Esophagus (tissue), 2 donors: ENCODE measurements at regions not wholly inside any gene's neighbourhood (a gene's known extent, or its start where the extent isn't known, plus 50 kb on each side); places are given as distances from the start of the nearest gene placed in this dataset.
"Not testable (repeated sequence)": the region's sequence is repeated elsewhere in the genome, so short reads cannot be mapped to it uniquely, and the experiment has no call there.

Source experiments
- H3K27ac ChIP-seq, 2 donors: one replicate each; pipeline ENCODE4 v1.5.1; 2013; ENCODE audit warnings: low read depth in 2 of 2, mild to moderate bottlenecking in 2 of 2, inconsistent platforms in 1 of 2, low read length in 1 of 2, moderate library complexity in 1 of 2
- H3K27me3 ChIP-seq, 2 donors: one replicate each; pipeline ENCODE4 v1.6.1; 2013; ENCODE audit warnings: low read length in 2 of 2, control low read depth in 1 of 2, mild to moderate bottlenecking in 1 of 2; ENCODE audit not compliant: insufficient read depth in 2 of 2, control insufficient read depth in 1 of 2
- H3K36me3 ChIP-seq, 2 donors: one replicate each; pipeline ENCODE4 v1.6.1; 2013; ENCODE audit warnings: low read length in 1 of 2; ENCODE audit not compliant: control insufficient read depth in 2 of 2, insufficient read depth in 2 of 2
- H3K4me1 ChIP-seq, 2 donors: one replicate each; pipeline ENCODE4 v1.6.1; 2013; ENCODE audit warnings: low read length in 1 of 2; ENCODE audit not compliant: control insufficient read depth in 2 of 2, insufficient read depth in 2 of 2
- H3K4me3 ChIP-seq, 2 donors: one replicate each; pipeline ENCODE4 v1.5.1; 2013; ENCODE audit warnings: low read length in 2 of 2, mild to moderate bottlenecking in 2 of 2, low read depth in 1 of 2, moderate library complexity in 1 of 2
- H3K9me3 ChIP-seq, 2 donors: one replicate each; pipeline ENCODE4 v1.6.1; 2013; ENCODE audit warnings: mild to moderate bottlenecking in 2 of 2, low read depth in 1 of 2, low read length in 1 of 2, moderate library complexity in 1 of 2; ENCODE audit not compliant: control insufficient read depth in 2 of 2, insufficient read depth in 1 of 2
- WGBS, 2 donors: extraction: QIAGEN DNeasy Blood & Tissue Kit; methylation state at CpG; one replicate each; pipeline ENCODE4 v1.1.7; 2013; 5-methylcytosine and 5-hydroxymethylcytosine counted together
- donor health status: healthy with polysubstance abuse.
- donor health status: Bipolar disorder and iron deficiency.

DNA sequence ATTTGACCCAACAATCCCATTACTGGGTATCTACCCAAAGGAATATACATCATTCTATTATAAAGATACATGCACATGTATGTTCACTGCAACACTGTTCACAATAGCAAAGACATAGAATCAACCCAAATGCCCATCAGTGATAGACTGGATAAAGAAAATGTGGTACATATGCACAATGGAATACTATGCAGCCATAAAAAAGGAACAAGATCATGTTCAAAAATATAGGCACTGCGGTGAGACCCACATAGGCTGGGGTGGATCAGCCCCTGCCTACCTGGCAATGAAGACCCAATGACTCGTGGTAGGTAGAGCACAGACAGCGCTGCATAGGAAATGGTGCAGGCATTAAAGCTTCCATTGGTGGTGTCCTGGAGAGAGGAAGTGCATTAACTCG is 88.6 kb upstream of the NFIL3 start:
- H3K4me1 ChIP-seq, H3K27ac ChIP-seq, H3K36me3 ChIP-seq, H3K4me3 ChIP-seq, H3K9me3 ChIP-seq, H3K27me3 ChIP-seq: not testable (repeated sequence)
- WGBS, 2 donors: 90 to 91% methylated on average over 4 of the region's 4 CpGs

DNA sequence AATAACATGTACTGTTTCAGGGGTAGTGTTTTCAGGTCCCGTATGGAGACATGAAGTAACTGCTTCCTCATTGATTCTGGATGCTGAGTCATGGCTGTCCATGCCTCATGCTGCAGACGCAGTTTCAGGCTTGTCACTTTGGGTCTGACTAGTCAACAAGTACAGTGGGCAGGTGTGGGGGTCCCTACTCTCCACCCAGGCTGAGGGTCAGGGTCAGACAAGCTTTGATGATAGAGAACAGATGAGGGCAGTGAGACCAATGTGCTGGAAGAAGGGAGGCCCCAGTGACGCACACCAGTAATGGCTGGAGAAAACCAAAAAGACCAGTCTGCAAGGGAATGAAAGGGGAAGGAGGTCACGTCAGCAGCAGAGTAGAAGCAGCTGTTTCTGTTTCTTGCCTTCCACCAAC is 80.0 kb upstream of the NFIL3 start:
- Histone ChIP-seq H3K4me3 (no peak overlapping the region), H3K9me3 (no peaks in the 10 kb centered on the region), H3K27me3 (peaks cover 0 to 4% of the 10 kb centered on the region in 2 donors), H3K4me1 (no peaks in the 10 kb centered on the region), H3K27ac (no peak overlapping the region), H3K36me3 (no peaks in the 10 kb centered on the region)
- WGBS, 2 donors: 73 to 82% methylated on average over 4 of the region's 4 CpGs

DNA sequence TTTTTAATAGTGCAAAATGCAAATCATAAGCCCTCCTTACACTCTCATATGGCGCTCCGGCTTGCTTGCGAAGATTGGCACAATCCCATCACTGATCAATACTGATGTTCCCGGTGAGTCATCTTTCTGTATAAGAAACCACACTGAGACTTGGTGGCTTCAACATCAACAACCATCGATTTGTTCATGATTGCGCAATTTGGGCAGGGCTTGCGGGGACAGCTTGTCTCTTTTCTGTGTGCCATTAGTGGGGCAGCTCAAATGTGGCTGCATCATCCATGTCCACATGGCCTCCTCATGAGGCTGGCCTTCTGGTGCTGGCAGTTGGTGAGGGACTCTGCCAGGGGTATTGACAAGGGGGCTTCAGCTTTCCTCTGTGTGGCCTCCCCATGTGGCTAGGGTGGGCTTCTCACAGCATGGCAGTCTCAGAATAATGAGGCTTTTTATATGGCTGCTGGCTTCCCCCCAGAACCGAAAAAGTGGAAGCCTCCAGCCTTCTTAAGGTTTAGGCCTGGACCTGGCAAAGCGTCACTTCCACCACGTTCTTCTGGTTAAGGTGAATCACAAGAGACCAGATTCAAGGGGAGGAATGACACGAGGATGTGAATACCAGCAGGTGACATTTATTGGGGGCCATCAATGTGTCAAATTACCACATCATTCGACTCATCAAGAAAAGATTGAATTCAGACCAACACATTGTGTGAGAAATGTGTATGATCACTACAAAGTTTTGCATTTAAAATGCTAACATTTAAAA is 79.5 kb upstream of the NFIL3 start:
- H3K36me3 ChIP-seq: no peaks in the 10 kb centered on the region
- H3K4me1 ChIP-seq: no peaks in the 10 kb centered on the region
- 85 to 90% methylated on average over 12 of the region's 12 CpGs for WGBS, 2 donors
- peaks cover 0 to 4% of the 10 kb centered on the region in 2 donors for H3K27me3 ChIP-seq
- no peaks in the 10 kb centered on the region for H3K9me3 ChIP-seq
- no peak overlapping the region for H3K27ac ChIP-seq
- no peak overlapping the region for H3K4me3 ChIP-seq

DNA sequence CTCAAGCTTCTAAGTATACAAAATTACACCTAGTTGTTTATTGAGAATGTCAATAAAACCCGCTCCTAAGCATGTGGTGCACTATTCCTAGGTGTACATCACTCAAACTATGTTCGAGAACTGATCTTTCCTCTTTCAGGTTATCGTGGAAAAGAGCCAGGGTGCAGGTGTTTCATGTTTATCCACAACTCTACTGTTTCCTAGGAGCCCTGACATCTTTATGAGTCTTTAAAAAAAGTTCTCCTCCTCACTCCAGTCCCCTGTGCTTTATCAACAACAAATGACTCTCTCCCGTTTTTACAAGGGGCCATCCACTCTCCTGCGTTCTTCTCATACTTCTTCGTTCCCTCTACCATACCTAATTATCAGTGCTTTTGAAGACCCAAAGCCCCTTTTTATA is 78.8 kb upstream of the NFIL3 start:
- 72 to 75% methylated on average over 6 of the region's 6 CpGs for WGBS, 2 donors
- H3K9me3 ChIP-seq: no peaks in the 10 kb centered on the region
- no peaks in the 10 kb centered on the region for H3K4me1 ChIP-seq
- peaks cover 0 to 4% of the 10 kb centered on the region in 2 donors for H3K27me3 ChIP-seq
- no peak overlapping the region for H3K4me3 ChIP-seq
- no peak overlapping the region for H3K27ac ChIP-seq
- H3K36me3 ChIP-seq: no peaks in the 10 kb centered on the region

DNA sequence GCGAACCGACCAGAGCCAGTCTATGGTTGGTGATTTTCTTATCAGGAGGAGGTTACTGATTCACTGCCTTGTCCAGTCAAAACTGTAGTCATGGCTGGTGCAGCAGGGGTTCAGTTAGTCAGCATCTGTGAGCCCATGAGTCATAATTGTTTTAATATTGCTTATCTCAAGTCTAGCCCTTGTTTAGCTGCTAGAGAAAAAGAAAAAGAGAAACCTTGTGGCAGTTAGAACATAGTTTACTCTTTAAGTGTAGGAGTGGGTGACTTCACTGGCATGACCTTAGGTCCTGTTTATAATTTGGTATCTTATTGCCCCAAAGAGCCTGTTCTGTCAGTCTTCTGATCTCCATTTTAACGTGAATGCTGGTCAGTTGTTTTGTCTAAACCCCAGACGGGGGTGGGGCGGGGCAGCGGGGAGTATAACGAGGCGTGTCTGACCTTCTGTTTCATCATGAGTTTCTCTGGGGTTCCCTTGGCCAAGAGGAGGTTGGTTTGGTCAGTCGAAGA is 76.9 kb upstream of the NFIL3 start:
- Histone ChIP-seq H3K27me3 (peaks cover 0 to 4% of the 10 kb centered on the region in 2 donors), H3K27ac (no peak overlapping the region)
- 74 to 77% methylated on average over 9 of the region's 9 CpGs for WGBS, 2 donors

DNA sequence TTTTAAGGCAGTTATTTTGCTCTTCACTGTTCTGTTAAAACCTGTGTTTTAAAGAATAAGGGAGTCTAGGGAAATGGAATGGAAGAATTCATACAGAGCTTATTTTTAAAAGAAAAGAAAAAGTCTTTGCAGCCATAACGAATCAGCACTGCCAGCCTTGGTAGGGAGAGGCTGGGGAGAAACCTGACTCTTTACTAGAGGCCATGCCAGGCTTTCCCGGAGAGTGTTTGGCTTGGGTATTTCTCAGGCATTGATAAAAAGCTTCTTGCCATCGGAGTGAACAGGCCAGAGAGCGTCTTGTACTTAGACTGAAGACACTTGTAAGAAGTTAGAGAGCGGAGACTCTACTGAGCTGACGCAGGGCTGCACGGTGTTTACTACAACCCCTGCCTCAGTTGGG is 72.7 kb upstream of the NFIL3 start:
- Histone ChIP-seq H3K27ac (no peak overlapping the region), H3K9me3 (peaks cover 0 to 2% of the 10 kb centered on the region in 2 donors), H3K4me1 (no peaks in the 10 kb centered on the region), H3K27me3 (peaks cover 0 to 4% of the 10 kb centered on the region in 2 donors), H3K36me3 (no peaks in the 10 kb centered on the region), H3K4me3 (no peak overlapping the region)
- 81 to 85% methylated on average over 7 of the region's 7 CpGs for WGBS, 2 donors

More for the DNA sequence above, 76.9 kb upstream of the NFIL3 start:
- Histone ChIP-seq H3K9me3 (peaks cover 0 to 2% of the 10 kb centered on the region in 2 donors), H3K36me3 (no peaks in the 10 kb centered on the region), H3K4me1 (no peaks in the 10 kb centered on the region), H3K4me3 (no peak overlapping the region)

DNA sequence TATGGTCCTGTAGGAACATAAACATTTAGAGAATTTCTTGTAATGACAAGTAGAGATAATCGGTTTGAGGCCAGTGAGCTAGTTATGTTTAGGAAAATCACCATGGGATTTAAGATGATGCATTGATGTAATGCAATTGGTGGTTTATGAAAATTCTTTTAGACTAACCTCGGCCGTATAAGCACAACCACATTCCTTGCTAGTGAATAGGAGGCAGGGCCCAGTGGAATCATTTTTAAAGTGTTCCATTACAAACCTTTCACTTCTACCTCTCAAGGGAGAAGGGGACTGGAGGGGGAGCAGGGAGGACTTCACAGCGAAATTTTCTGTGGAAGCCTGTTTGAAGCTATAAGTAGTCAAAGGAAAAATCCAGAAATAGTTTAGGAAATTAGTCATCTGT is 71.8 kb upstream of the NFIL3 start:
- Histone ChIP-seq H3K27me3 (no peaks in the 10 kb centered on the region), H3K4me1 (no peaks in the 10 kb centered on the region), H3K27ac (no peak overlapping the region), H3K9me3 (peaks cover 0 to 2% of the 10 kb centered on the region in 2 donors), H3K4me3 (no peak overlapping the region), H3K36me3 (no peaks in the 10 kb centered on the region)
- WGBS, 2 donors: 36 to 47% methylated on average over 4 of the region's 4 CpGs

DNA sequence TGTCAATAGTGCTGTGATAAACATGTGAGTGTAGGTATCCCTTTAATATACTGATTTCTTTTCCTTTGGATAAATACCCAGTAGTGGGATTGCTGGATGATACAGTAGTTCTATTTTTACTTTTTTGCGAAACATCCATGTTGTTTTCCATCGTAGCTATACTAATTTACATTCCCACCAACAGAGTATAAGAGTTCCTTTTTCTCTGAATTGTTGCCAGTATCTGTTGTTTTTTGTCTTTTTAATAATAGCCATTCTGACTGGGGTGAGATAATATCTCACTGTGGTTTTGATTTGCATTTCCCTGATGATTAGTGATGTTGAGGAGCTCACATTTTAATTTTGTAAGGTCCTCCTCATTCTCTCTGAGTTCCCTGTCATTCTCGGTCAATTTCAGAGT is 71.1 kb upstream of the NFIL3 start:
- no peaks in the 10 kb centered on the region for H3K27me3 ChIP-seq
- no peak overlapping the region for H3K4me3 ChIP-seq
- WGBS, 2 donors: 80 to 83% methylated on average over 3 of the region's 3 CpGs
- H3K9me3 ChIP-seq: peaks cover 0 to 2% of the 10 kb centered on the region in 2 donors
- H3K36me3 ChIP-seq: no peaks in the 10 kb centered on the region
- H3K4me1 ChIP-seq: no peaks in the 10 kb centered on the region
- H3K27ac ChIP-seq: no peak overlapping the region

DNA sequence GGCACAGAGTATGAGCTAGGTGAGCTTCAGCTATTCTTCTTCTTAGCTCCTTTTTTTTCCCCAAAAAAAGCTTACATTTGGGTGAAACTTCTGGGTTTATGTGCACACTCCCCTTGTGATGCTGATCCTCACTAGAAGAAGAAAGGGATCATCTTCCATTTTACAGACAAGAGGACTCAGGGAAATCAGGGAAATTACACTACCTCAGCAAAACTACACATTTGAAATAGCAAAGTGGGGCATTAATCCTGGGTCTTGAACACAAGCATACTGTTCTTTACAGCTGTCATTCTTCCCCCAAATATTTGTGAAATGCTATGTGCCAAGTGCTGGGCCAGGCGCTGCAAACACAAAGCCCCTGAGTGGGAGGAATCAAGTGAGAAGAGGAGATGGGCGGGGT is 68.6 kb upstream of the NFIL3 start:
- Histone ChIP-seq H3K27ac (no peak overlapping the region), H3K27me3 (no peaks in the 10 kb centered on the region), H3K9me3 (peaks cover 0 to 2% of the 10 kb centered on the region in 2 donors), H3K4me1 (no peaks in the 10 kb centered on the region), H3K4me3 (no peak overlapping the region), H3K36me3 (no peaks in the 10 kb centered on the region)
- 59 to 62% methylated on average over 2 of the region's 2 CpGs for WGBS, 2 donors

DNA sequence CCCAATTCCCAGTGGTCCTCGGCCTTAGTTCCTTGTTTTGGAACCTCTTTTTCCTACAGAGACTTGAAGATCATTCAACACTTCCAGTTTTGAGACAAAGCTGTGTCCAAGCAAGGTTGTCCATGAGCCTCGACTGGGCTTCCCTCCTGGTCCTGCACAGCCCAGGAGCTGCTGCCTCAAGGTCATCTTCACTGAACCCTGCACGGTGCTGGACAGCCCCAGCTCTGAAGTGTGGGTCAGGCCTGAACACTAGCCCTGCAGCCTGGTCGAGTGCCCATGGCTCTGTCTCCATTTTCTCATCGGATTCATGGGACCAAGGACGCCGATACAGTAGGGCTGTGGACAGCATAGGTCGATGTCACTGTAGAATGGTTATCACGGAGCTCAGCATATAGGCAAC is 68.0 kb upstream of the NFIL3 start:
- H3K36me3 ChIP-seq: no peaks in the 10 kb centered on the region
- no peak overlapping the region for H3K27ac ChIP-seq
- H3K27me3 ChIP-seq: no peaks in the 10 kb centered on the region
- H3K4me1 ChIP-seq: no peaks in the 10 kb centered on the region
- WGBS, 2 donors: 87 to 88% methylated on average over 9 of the region's 9 CpGs
- H3K4me3 ChIP-seq: no peak overlapping the region
- H3K9me3 ChIP-seq: peaks cover 0 to under 1% of the 10 kb centered on the region in 2 donors
